Neural cell (in vitro differentiated cells): ENCODE measurements at regions not wholly inside any gene's neighbourhood (a gene's known extent, or its start where the extent isn't known, plus 50 kb on each side); places are given as distances from the start of the nearest gene placed in this dataset.

Experiments used
- CTCF ChIP-seq: fragments of 450-650 bp; IDR thresholded peaks from 2 replicates; pipeline ENCODE4 v1.5.1; 2014; ENCODE audit warnings: antibody characterized with exemption, mild to moderate bottlenecking, moderate library complexity; ENCODE audit not compliant: poor library complexity, severe bottlenecking
- POLR2AphosphoS5 ChIP-seq: IDR thresholded peaks from 2 replicates; pipeline ENCODE4 v1.6.1; 2012

GRCh38 chrX:149296092-149296491, 209.0 kb downstream of the IDS start:
- TF ChIP-seq CTCF = no peak
- TF ChIP-seq POLR2AphosphoS5 = no peak
